DMS153 (cell line): ENCODE measurements at regions not wholly inside any gene's neighbourhood (a gene's known extent, or its start where the extent isn't known, plus 50 kb on each side); places are given as distances from the start of the nearest gene placed in this dataset.
"Not testable (repeated sequence)": the region's sequence is repeated elsewhere in the genome, so short reads cannot be mapped to it uniquely, and the experiment has no call there.

Experiments used
- DNase-seq: peaks from one replicate; lab custom pipeline; 2025; lab: John Stamatoyannopoulos, UW

- no peak for DNase-seq
These were observed 151.4 kb upstream of the FERD3L start for GRCh38 chr7:19296617-19297016.

GRCh38 chr7:19295376-19295775 is 150.2 kb upstream of the FERD3L start:
- DNase-seq = no peak

GRCh38 chr7:19294619-19295018 is 149.4 kb upstream of the FERD3L start:
- DNase-seq = no peak

DNA sequence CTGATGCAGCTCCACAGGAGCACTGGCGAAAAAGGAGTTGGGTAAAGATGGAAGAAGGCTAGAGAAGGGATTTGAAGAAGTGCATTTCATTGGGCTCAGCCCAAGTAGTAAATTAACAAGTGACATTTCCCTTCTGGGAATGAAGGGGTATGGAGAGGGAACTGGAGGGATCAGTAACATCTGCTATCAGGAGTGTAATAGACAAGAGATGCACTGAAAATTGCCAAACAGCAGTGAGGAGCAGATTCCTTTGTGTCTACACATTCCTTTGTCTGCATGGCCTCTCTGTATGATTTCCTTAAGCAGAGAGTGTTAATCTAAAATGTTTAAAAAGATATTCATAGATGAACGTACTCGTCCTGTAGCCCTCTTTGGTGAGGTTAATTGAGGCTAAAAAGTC is 148.2 kb upstream of the FERD3L start:
- DNase-seq = no peak

GRCh38 chr7:19290968-19291367 is 145.7 kb upstream of the FERD3L start:
- no peak for DNase-seq

DNA sequence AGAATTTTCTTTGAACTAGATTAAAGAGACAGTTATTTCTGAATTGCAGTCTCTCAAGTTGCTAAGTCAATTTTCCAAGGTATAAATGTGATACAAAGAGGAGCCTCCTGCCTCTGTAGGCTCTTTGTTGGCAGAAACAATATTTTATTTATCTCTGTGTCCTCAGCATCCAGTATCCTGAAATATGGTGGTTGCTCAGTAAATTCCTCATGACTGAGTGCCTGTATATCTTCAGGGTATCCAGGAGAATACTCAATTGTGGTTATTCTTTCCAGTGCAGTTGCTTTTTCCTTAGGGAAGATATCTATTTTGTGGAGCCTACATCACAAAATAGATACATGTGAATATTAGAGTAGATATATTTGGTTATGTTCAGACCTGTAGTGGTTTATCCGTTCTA is 144.8 kb upstream of the FERD3L start:
- DNase-seq = no peak

GRCh38 chr7:19284596-19285300 is 139.5 kb upstream of the FERD3L start:
- DNase-seq = no peak

DNA sequence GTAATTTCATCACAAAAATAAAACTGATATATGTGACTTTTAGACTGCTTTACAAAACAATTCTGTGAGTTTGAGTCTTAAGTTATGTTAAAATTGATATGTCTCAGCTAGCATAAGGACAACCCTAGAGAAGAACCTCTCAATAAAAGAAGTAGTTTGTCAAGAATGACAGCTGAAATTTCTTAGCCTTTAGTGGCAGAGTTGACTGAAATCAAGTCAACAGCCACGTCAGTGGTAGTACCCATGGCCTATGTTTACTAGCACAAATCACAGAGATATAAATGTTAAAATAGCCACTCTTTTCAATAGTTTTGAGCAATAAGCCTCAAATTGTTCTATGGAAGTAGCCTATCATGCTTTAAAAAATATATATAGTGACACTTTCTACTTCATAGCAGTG is 138.9 kb upstream of the FERD3L start:
- no peak for DNase-seq

DNA sequence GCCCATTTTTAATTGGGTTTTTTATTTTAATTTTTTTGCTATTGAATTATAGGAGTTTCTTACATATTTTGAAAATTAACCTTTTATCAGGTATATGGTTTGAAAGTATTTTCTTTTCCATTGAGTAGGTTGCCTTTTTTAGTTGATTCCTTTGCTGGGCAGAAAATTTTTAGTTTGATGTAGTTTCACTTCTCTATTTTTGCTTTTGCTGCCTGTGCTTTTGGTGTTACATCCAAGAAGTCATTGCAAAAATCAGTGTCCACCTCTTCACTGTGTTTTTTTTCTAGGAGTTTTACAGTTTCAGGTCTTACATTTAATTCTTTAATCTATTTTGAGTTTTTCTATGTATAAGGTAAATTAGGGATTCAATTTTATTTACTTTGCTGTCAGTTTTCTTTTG is 129.8 kb upstream of the FERD3L start:
- DNase-seq = no peak

- not testable (repeated sequence) for DNase-seq
These were observed 127.1 kb upstream of the FERD3L start for GRCh38 chr7:19272329-19272728.

DNA sequence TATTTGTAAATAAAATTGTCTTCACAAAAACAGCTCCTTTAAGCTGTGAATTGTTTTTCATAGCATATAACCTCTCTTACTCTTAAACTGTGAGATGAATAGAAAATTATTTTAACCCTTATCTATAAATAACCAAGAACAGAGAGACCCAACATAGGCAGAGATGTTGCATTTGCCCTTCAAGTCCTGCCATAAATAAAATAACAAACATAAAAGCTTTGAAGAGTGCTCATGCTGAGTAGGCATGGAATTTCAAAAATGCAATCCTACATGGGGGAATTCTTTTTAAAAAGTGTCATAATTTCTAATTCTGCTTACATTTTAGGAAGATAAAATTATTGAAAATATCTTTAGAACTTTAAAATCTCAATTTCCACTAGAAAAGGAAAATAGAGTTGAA is 124.1 kb upstream of the FERD3L start:
- no peak for DNase-seq

GRCh38 chr7:19268737-19269136 is 123.5 kb upstream of the FERD3L start:
- DNase-seq = no peak

GRCh38 chr7:19262826-19263225 is 117.6 kb upstream of the FERD3L start:
- no peak for DNase-seq

DNA sequence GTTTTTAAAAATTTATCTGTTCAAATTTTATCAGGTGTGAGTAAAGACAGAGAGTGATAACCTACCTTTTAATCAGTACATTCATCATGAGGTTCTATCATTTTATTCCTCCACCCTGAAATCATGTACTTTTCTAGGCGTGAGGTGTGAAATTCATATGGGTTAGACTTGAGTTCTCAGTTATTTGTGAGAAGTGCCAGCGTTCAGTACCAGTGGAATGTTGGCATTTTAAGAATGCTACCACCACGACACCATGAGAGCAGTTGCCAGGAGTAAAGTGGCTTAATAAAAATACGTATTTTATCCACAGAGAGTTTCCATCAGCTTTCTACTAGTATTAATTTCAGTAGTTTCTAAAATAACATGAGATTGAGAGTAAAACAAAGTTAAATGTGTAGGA is 104.1 kb upstream of the FERD3L start:
- DNase-seq = no peak

DNA sequence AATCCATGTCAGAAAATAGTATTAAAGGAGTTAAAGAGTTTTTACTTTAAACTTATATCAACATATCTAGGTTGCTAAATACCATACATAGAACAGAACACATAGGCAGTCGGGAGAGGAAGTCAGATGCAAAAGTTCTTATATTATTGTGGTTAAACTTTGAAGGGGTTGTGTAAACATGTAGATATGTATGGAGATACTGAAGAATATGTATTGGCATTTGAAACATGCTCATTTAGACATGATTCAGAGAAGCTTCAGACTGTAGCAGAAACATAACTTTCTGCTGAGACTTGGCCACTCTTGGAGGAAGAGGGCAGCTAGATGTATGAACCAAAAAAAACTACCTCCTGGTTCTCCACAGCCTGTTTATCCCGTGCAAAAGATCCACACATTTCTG is 103.5 kb upstream of the FERD3L start:
- no peak for DNase-seq

DNA sequence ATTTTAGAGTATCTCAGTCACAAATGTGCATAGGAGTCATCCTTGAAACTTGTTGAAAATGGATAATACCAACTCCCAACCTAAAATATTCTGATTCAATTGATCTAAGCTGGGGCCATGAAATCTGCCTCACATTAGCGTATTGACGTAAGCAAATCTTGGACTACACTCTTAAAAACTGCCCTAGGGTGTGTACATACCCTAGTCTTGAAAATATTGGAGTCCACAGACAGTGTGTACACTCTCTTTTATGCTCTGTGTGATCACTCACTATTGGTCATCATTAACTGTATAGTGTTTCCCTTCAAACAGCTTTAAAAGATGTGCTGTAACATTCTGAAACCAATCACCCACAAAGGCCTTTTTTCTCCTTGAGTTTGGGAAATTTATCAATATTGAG is 102.9 kb upstream of the FERD3L start:
- no peak for DNase-seq

DNA sequence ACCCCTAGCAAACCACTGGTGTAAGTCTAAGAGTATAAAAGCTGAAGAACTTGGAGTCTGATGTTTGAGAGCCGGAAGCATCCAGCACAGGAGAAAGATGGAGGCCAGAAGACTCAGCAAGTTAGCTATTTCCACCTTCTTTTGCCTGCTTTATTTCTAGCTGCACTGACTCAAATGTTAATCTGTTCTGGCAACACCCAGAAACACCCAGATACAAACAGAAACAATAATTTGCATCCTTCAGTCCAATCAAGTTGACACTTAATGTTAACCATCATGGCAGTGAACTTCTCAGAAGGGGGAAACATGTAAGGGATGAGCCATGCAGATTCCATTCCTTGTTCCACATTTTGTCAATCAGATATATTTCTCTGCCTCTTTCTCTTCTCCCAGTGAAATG is 101.8 kb upstream of the FERD3L start:
- no peak for DNase-seq

DNA sequence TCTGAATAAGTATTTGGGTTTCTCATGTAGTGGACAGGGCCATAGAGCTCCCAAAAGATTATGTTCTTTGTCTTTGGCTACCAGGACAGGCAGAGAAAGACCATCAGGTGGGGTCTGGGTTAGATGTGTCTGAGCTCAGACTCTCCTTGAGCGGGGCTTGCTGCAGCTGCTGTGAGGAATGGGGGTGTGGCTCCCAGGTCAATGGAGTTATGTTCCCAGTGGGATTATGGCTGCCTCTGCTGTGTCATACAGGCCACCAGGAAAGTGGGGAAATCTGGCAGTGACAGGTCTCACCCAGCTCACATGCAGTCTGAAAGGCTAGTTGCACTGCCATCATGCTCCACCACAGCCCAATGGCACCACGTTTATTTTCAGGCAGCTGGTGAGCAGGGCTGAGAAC is 97.0 kb upstream of the FERD3L start:
- no peak for DNase-seq

GRCh38 chr7:19239951-19240350 is 94.7 kb upstream of the FERD3L start:
- DNase-seq = no peak

DNA sequence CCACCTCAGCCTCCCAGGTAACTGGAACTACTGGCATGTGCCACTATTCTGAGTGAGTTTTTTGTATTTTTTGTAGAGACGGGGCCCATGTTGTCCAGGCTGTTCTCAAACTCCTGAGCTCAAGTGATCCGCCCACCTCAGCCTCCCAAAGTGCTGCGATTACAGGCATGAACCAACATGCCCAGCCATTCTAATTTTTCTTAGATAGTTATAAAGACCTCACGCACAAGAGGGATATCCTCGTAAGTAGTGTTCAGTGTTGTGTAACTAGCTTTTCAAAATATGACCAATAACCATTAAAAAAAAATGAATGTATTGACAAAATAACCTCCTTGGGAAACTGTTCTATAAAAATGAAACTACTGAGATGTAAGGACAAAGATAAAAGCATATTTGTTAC is 90.5 kb upstream of the FERD3L start:
- no peak for DNase-seq

GRCh38 chr7:19224951-19225350 is 79.7 kb upstream of the FERD3L start:
- no peak for DNase-seq

GRCh38 chr7:19215412-19215811 is 70.2 kb upstream of the FERD3L start:
- no peak for DNase-seq

DNA sequence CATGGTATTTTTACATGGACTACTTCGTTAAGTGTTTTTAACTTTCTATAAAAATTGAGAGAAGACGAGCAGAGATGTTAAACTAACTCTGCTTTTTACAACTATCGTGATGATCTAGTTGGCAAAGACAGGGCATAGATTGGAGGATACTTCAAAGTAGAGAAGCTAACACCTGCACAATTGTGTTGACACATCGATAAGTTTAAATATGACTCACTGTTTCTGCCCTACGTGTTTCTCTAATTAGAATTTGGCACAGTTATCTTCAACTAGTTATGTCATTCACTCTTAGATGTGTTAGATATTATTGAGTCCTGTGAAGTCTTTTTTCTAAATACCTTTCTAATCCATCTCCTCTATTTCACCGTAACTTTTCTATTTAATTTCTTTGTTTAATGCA is 68.5 kb upstream of the FERD3L start:
- peak; percentile 0 for DNase-seq

DNA sequence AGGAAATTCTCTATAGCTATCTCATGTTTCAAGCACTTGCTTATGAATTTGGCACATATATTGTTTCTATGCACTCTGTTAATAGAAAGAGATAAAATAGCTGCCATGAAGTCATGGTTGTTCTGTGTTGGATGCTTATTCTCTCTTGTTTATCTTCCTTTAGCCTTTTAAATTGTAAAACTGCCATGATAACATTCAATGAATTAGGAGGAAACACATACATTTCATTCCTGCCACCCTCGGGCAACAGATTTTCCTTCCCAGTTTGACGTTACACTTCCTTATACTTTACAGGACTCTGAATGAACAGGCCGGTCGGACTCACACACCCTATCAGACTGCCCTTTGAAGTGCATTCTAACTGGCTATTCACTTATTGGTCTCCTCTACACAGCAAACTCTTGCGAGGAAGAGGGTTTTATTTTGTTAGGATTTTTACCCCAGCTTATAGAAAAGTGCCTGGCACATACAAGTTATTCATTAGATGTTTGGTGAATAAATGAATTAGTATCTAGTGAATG is 65.7 kb upstream of the FERD3L start:
- peak; percentile 23 for DNase-seq
